GM21390 (cell line): ENCODE measurements at regions not wholly inside any gene's neighbourhood (a gene's known extent, or its start where the extent isn't known, plus 50 kb on each side); places are given as distances from the start of the nearest gene placed in this dataset.
A peak's percentile ranks its signal among the peaks of the same experiment; 100 is the strongest.
"Not testable (repeated sequence)": the region's sequence is repeated elsewhere in the genome, so short reads cannot be mapped to it uniquely, and the experiment has no call there.

ENCODE experiments used
- ATAC-seq: cut with Tn5 transposase; IDR thresholded peaks from one replicate; pipeline ENCODE4 v1.9.1; 2021; ENCODE audit not compliant: unreplicated experiment

DNA sequence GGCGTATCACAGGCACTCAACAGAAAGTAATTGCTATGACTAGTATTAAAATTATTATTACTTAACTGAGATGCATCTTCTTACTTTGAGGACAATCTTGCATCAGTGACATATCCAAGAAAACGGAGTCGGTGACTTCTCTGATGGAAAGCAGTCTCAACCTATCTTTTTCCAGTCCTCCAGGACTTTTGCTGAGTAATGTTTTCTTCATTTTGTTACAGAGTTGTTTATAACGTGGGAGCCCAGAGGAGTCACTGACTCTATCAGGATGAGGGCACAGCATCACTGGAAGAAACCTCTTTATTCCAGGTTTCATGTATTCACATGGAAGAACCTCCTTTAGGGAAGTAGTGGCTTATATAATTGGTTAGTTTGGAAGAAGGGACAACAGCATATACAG is 51.5 kb upstream of the MELK start:
- ATAC-seq, result no peak

- ATAC-seq, result no peak
Observed at GRCh38 chr9:36517131-36517530, 55.6 kb upstream of the MELK start.

DNA sequence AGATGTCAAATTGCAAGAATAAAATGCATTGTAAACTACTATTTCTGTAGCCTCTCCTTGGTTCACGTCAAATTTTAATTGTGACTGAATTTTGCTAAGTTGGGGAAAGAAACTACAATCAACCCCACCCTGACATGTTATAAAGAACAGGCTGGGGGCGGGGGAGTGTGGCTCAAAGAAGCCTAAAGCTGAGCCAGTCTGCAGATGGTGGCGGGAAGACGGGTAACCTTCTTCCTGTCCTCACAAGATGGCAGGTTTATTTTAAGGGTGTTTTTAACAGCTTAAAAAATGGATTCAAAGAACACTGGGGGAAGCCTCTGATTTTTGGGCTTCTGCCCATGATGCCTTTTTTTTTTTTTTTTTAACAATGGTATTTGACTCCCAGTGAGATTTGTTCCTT is 68.5 kb upstream of the MELK start:
- no peak for ATAC-seq

- no peak for ATAC-seq
Observed at GRCh38 chr9:36503172-36504088, 69.3 kb upstream of the MELK start.

GRCh38 chr9:36501727-36502126 is 71.0 kb upstream of the MELK start:
- ATAC-seq, result no peak

DNA sequence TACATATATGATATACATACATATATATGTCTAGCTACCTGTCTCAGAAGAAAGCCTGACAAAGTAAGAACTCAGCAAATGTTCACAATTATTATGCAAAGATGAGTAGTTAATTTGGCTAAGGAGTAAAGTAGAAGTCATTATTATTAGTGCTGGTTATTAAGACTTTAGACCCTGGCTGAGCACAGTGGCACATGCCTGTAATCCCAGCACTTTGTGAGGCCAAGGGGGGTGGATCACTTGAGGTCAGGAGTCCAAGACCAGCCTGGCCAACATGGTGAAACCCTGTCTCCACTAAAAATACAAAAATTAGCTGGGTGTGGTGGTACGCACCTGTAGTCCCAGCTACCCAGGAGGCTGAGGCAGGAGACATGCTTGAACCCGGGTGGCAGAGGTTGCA is 71.8 kb upstream of the MELK start:
- ATAC-seq, result not testable (repeated sequence)

GRCh38 chr9:36499174-36499890 is 73.4 kb upstream of the MELK start:
- ATAC-seq, result no peak

DNA sequence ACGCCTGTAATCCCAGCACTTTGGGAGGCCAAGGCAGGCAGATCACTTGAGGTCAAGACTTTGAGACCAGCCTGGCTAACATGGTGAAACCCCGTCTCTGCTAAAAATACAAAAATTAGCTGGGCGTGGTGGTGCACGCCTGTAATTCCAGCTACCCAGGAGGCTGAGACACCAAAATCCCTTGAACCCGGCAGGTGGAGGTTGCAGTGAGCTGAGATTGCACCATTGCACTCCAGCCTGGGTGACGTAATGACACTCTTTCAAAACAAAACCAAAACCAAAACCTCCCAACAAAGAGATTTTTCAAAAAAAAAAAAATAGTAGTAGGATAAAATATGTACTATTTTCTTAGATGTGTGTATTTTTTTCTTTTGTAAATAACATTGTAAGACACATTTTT is 79.1 kb upstream of the MELK start:
- not testable (repeated sequence) for ATAC-seq

GRCh38 chr9:36492865-36493264 is 79.8 kb upstream of the MELK start:
- no peak for ATAC-seq

GRCh38 chr9:36489453-36489852 is 83.2 kb upstream of the MELK start:
- ATAC-seq, result no peak

GRCh38 chr9:36488389-36488756 is 84.3 kb upstream of the MELK start:
- no peak for ATAC-seq

DNA sequence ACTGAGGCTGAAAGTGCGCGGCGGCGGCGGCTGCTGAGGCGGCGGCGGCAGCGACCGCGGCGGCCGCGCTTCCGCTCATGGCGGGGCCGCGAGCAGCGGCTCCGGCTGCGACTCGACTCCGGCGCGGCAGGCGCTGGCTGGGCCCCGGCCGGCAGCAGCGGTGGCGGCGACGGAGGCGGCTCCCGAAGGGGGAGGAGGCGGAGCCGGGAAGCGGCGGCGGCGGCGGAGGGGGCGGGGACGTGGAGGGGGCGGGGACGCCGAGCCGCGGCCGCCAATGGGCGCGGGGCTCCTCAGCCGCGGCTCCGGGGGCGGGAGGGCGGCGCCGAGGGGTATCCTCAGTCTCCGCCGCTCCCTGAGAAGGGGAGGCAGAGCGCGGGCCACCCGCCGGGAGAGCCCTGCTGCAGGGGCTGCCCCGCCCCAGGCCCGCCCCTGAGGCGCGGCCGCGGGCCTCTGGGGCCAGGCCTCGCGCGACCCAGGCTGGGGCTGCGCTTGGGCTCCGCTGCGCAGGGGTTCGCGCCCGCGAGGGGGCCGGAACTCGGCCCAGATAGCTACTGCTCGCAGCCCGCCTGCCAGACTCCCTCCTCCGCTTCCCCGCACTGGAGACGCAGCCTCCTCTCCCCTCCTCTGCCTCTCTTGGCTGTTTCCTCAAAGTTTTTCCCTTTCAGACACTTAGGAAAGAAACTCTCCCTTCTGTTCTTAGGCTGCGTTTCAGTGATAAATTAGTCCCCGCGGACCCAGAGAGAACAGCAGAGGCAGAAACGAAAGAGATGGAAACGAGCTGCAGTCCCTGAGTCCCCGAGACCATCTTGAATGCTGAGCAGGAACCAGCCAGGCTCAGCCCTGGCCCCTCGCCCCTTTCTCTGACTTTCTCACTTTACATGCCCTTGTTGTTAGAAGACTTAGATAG is 85.0 kb upstream of the MELK start:
- ATAC-seq, result peak; percentile 85

- peak; percentile 53 for ATAC-seq
Observed at GRCh38 chr9:36486933-36487481, 85.7 kb upstream of the MELK start.

- no peak for ATAC-seq
Observed at GRCh38 chr9:36486329-36486932, 86.3 kb upstream of the MELK start.

DNA sequence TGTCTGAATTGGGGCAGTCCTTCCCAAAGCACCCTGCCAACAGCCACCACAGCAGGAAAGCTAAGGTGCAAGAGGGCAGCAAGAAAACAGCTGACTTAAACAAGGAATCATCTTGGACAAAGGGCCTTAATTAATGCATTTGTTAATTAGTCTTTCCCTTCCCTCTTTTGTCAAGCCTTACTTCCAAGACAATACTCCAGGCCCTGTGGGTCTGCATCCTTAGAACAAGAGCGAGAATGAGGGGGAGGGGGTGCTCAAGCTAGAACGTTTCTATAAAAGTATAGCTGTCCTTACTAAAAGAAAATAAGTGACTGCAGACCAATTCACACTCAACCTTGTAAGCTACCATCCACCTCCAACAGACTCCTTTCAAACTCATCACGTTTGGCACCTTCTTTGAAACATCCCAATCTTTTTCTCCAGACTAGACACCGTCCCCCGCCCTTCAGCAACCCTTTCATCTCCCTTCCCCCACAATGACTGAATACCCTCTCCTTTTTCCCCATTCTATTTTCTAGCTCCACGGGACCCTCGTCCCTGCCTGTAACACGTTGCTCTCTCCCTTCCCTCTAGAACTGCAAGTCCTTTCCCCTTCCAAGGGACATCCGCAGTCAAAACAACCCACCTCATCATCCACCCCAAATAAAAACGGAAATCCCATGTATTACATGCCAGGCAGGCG is 85.7 kb upstream of the RNF38 start:
- no peak for ATAC-seq

DNA sequence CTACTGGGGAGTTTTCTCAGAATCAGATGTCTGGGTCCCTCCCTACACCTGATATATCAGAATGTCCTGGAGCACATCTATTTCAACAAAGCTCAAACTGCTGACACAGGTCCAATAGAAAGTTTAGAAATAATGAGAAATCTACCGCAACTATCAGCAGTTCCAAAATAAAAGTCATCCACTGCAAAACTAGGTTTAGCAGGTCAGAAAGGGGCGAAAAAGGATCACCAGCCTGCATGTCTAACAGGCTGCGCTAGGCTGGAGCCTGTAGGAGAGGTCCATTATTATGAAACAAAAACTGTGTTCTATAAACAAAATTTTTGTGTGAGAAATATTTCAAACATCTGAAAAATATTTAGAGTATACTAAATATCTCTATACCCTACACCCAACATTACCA is 84.1 kb upstream of the RNF38 start:
- ATAC-seq, result no peak

DNA sequence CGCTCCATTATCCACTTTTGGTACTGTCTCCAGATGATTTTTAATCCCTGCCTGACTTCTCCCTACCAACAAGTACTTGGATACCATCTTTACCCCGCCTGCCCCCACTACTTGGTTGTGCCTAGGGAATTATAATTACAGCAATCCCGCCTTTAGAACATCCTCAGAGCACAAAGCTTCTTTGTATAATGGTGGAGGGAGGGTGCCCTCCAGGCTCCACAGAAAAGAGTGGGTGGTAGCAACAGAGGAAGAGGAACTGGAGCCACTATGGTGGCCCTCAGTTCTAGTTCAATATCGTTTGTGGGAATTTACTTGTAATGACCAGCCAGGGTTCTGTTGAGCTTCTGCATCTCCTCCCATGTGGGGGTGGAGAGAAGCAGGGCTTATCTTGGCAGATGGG is 79.0 kb upstream of the RNF38 start:
- ATAC-seq, result no peak

- no peak for ATAC-seq
Observed at GRCh38 chr9:36471359-36471758, 71.3 kb upstream of the RNF38 start.

- ATAC-seq, result peak; percentile 91
Observed at GRCh38 chr9:36470643-36471290, 70.7 kb upstream of the RNF38 start.

- ATAC-seq, result no peak
Observed at GRCh38 chr9:36463467-36463866, 63.4 kb upstream of the RNF38 start.
